Endothelial cell (in vitro differentiated cells): ENCODE measurements at regions not wholly inside any gene's neighbourhood (a gene's known extent, or its start where the extent isn't known, plus 50 kb on each side); places are given as distances from the start of the nearest gene placed in this dataset.

ENCODE experiments used
- DNase-seq: peaks from one replicate; pipeline ENCODE4 v3.0.0; 2021; ENCODE audit warnings: low spot score
- H3K27ac Mint-ChIP-seq: one replicate; pipeline ENCODE4 v1.8.0; 2021; ENCODE audit warnings: mixed read lengths, inconsistent platforms; ENCODE audit not compliant: unreplicated experiment
- H3K27me3 Mint-ChIP-seq: one replicate; pipeline ENCODE4 v1.8.0; 2021; ENCODE audit warnings: mild to moderate bottlenecking, moderate library complexity, mixed read lengths, inconsistent platforms; ENCODE audit not compliant: unreplicated experiment
- H3K36me3 Mint-ChIP-seq: one replicate; pipeline ENCODE4 v1.8.0; 2021; ENCODE audit warnings: mild to moderate bottlenecking, low read depth, mixed read lengths, inconsistent platforms; ENCODE audit not compliant: unreplicated experiment
- H3K4me1 Mint-ChIP-seq: one replicate; pipeline ENCODE4 v1.8.0; 2021; ENCODE audit warnings: mild to moderate bottlenecking, mixed read lengths, inconsistent platforms; ENCODE audit not compliant: unreplicated experiment
- H3K4me3 Mint-ChIP-seq: one replicate; pipeline ENCODE4 v1.8.0; 2021; ENCODE audit warnings: mild to moderate bottlenecking, mixed read lengths, inconsistent platforms; ENCODE audit not compliant: unreplicated experiment
- H3K9me3 Mint-ChIP-seq: one replicate; pipeline ENCODE4 v1.8.0; 2021; ENCODE audit warnings: mixed read lengths, inconsistent platforms; ENCODE audit not compliant: unreplicated experiment
- CTCF ChIP-seq: fragments of 200-600 bp; sonication (generic); IDR thresholded peaks from one replicate; pipeline ENCODE4 v1.5.0; 2021; ENCODE audit warnings: antibody characterized with exemption; ENCODE audit not compliant: unreplicated experiment

- H3K27ac Mint-ChIP-seq: no peak overlapping the region
- H3K27me3 Mint-ChIP-seq: no peaks in the 10 kb centered on the region
- H3K4me3 Mint-ChIP-seq: no peak overlapping the region
- no peaks in the 10 kb centered on the region for H3K9me3 Mint-ChIP-seq
- DNase-seq: no peak
- no peaks in the 10 kb centered on the region for H3K4me1 Mint-ChIP-seq
- no peaks in the 10 kb centered on the region for H3K36me3 Mint-ChIP-seq
- no peak for TF ChIP-seq CTCF
Observed at GRCh38 chr16:64641343-64641742, 480.5 kb downstream of the CDH11 start.

DNA sequence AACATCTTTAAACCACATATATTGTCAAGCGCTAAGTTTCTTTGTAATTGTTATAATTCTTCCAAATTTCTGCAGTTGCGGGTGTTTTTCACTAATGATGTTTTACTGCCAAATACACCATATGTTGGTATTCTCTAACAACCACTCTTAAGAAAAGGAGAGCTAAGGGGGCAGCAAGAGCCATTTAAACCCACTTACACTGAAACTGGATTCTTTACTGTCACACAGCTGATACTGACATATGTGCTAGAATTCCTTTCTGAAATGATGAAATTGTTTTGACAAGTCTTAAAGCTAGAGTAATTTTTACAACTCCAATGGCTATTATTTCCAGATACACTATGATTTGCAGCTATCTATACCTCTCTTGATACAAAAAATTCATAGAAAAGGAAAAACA lies 483.1 kb downstream of the CDH11 start:
- no peak for DNase-seq
- no peak overlapping the region for H3K4me3 Mint-ChIP-seq
- H3K4me1 Mint-ChIP-seq: no peaks in the 10 kb centered on the region
- H3K9me3 Mint-ChIP-seq: no peaks in the 10 kb centered on the region
- no peak for TF ChIP-seq CTCF
- H3K27ac Mint-ChIP-seq: no peak overlapping the region
- H3K36me3 Mint-ChIP-seq: no peaks in the 10 kb centered on the region
- H3K27me3 Mint-ChIP-seq: no peaks in the 10 kb centered on the region

DNA sequence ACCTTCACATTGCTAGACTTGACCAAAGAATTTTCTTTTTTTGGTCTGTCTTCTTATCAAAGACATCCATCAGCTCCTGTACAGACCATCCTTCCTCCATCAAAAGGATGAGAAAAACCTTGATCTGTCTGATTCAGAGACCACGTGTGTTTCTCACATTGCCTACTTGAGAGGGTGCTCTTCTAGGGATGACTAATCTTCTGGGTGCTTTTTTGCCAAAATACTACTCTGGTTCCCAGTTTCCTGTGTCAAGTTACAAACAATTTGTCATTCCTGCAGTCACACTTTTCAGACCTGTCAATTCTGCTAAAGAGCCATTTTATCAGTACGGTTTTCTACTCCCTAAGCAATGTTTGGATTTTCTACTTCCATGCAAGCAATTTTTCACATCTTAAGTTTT lies 492.2 kb downstream of the CDH11 start:
- DNase-seq: no peak
- Mint-ChIP-seq H3K27me3 (no peaks in the 10 kb centered on the region), H3K4me3 (no peak overlapping the region), H3K27ac (no peak overlapping the region), H3K4me1 (peaks cover 12% of the 10 kb centered on the region), H3K36me3 (peaks cover 4% of the 10 kb centered on the region), H3K9me3 (no peaks in the 10 kb centered on the region)
- no peak for TF ChIP-seq CTCF

DNA sequence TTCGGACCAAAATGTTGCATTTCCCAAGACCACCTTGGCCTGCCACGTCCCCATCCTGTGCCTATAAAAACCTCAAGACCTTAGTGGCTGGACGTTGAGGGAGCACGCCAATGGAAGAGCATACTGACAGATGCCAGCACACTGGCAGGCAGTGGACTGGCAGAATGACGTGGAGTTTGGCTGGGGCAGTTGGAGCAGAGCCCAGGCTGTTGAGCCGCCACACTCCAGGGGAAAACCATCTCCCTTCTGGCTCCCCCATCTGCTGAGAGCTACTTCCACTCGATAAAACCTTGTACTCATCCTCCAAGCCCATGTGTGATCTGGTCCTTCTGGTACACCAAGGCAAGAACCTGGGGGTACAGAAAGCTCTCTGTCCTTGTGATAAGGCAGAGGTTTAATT lies 494.1 kb downstream of the CDH11 start:
- TF ChIP-seq CTCF: no peak
- Mint-ChIP-seq H3K36me3 (peaks cover 4% of the 10 kb centered on the region), H3K9me3 (no peaks in the 10 kb centered on the region), H3K27me3 (no peaks in the 10 kb centered on the region), H3K27ac (no peak overlapping the region), H3K4me1 (peaks cover 12% of the 10 kb centered on the region), H3K4me3 (no peak overlapping the region)
- DNase-seq: no peak

DNA sequence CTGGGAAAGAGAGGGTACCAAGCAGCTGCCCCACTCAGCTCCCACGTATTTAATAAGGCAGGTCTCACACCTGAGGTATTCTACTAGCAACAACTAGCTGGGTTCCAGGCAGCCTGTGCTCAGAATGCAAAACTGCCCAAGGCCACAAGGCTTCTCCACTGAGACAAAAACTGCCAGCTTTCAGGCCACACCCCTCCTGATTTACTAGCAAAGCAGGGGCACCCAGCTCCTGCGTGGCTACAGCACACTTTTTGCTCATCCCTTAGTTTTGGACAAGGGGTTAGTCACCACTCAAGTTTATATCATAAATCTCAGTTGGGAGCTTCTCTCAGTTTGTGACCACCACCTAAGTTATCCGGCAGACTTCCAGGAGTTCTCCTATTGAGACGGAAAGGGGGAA lies 494.6 kb downstream of the CDH11 start:
- H3K9me3 Mint-ChIP-seq: no peaks in the 10 kb centered on the region
- H3K27me3 Mint-ChIP-seq: no peaks in the 10 kb centered on the region
- H3K36me3 Mint-ChIP-seq: peaks cover 4% of the 10 kb centered on the region
- H3K4me3 Mint-ChIP-seq: no peak overlapping the region
- no peak for DNase-seq
- no peak overlapping the region for H3K27ac Mint-ChIP-seq
- peaks cover 12% of the 10 kb centered on the region for H3K4me1 Mint-ChIP-seq
- TF ChIP-seq CTCF: no peak
